IPS DF 6.9 (cell line): ENCODE measurements at regions not wholly inside any gene's neighbourhood (a gene's known extent, or its start where the extent isn't known, plus 50 kb on each side); places are given as distances from the start of the nearest gene placed in this dataset.
"Not testable (repeated sequence)": the region's sequence is repeated elsewhere in the genome, so short reads cannot be mapped to it uniquely, and the experiment has no call there.

Source experiments
- DNase-seq: peaks from one replicate; pipeline ENCODE4 v3.0.0-alpha.2; 2013; ENCODE audit warnings: low read depth, low spot score
- H3K27ac ChIP-seq: one replicate; pipeline ENCODE4 v1.5.1; 2013; ENCODE audit warnings: low read length, control low read depth
- H3K27me3 ChIP-seq: 2 replicates; pipeline ENCODE4 v1.6.1; 2013; ENCODE audit warnings: mild to moderate bottlenecking, low read length; ENCODE audit not compliant: control insufficient read depth, insufficient read depth
- H3K36me3 ChIP-seq: 2 replicates; pipeline ENCODE4 v1.6.1; 2013; ENCODE audit warnings: low read length; ENCODE audit not compliant: control insufficient read depth, insufficient read depth
- H3K4me1 ChIP-seq: 2 replicates; pipeline ENCODE4 v1.6.1; 2013; ENCODE audit warnings: low read length; ENCODE audit not compliant: control insufficient read depth, insufficient read depth
- H3K4me3 ChIP-seq: 2 replicates; pipeline ENCODE4 v1.5.1; 2013; ENCODE audit warnings: mild to moderate bottlenecking, low read length
- H3K9me3 ChIP-seq: 2 replicates; pipeline ENCODE4 v1.6.1; 2013; ENCODE audit warnings: low read length, inconsistent platforms; ENCODE audit not compliant: control insufficient read depth, insufficient read depth
- WGBS: extraction: QIAGEN DNeasy Blood & Tissue Kit; methylation state at CpG from one replicate; pipeline ENCODE4 v1.1.7; 2013; ENCODE audit warnings: mixed read lengths, missing lambda C conversion rate; ENCODE audit not compliant: insufficient read length, insufficient coverage; 5-methylcytosine and 5-hydroxymethylcytosine counted together

DNA sequence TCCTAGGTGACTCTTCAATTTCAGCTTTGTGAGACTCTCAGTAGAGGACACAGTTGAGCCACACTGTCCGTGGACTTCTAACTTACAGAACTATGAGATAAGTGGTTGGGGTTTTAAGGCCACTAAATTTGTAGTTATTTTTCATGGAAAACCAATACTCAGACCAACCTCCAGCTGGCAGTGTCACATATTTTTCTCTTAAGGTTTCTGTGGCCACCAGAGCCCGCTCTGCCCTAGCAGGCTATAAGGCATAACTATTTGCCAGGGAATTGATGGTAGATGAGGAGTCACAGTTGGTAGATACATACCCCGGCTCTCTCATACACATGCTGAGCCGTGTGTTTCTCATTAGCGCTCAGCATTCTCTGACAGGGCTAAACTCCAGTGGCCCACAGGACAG, 336.8 kb upstream of the MON1B start:
- no CpG with 5 or more reads among the region's 5 CpGs for WGBS

DNA sequence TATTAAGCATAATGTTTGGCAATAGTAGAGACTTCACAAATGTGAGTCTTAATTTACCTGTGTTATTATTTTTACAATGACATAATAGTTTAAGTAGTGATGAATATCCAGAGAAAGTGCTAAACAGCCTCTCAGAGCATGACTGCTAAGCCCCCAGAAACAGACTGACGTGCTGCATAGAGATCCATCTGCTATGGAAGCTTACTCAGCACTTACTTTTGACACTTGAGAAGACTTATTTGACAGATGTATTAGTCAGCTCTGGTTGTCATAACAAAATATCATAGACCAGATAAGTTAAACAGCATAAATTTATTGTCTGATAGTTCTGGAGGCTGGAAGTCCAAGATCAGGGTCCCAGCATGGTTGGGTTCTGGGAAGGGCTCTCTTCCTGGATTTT, 334.9 kb upstream of the MON1B start:
- no peaks in the 10 kb centered on the region for H3K36me3 ChIP-seq
- no peak for DNase-seq
- no peak overlapping the region for H3K27ac ChIP-seq
- H3K4me3 ChIP-seq: no peak overlapping the region
- WGBS: no CpG with 5 or more reads among the region's 1 CpG
- H3K27me3 ChIP-seq: no peaks in the 10 kb centered on the region
- H3K4me1 ChIP-seq: no peaks in the 10 kb centered on the region
- H3K9me3 ChIP-seq: no peaks in the 10 kb centered on the region; the same call in 1 of the 2 replicates

More for the DNA sequence above, 336.8 kb upstream of the MON1B start:
- H3K27ac ChIP-seq: no peak overlapping the region
- no peaks in the 10 kb centered on the region for H3K27me3 ChIP-seq
- no peak overlapping the region for H3K4me3 ChIP-seq
- H3K9me3 ChIP-seq: no peaks in the 10 kb centered on the region; the same call in 1 of the 2 replicates
- H3K4me1 ChIP-seq: no peaks in the 10 kb centered on the region
- DNase-seq: no peak
- no peaks in the 10 kb centered on the region for H3K36me3 ChIP-seq

DNA sequence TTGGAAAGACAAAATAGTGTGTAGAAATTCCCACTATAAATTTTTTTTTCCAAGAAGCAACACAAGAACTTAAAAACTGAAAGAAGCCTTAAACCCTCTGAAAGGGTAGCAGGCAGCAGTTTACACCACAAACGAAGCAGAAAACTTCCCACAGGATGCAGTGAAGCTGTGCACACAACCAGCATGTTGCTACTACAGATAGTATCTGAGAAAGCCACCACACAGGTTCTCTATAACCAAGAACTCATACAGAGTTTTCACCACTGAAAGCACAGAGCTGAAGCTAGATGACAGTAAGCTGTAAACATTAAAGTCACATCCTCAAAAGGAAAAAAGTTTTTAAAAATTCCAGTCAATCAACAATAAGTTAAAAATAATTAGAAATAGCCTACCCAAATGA, 333.6 kb upstream of the MON1B start:
- H3K36me3 ChIP-seq: no peaks in the 10 kb centered on the region
- H3K4me1 ChIP-seq: no peaks in the 10 kb centered on the region
- H3K27me3 ChIP-seq: no peaks in the 10 kb centered on the region
- no peaks in the 10 kb centered on the region; the same call in 1 of the 2 replicates for H3K9me3 ChIP-seq
- DNase-seq: no peak
- H3K27ac ChIP-seq: no peak overlapping the region
- no CpG with 5 or more reads among the region's 1 CpG for WGBS
- no peak overlapping the region for H3K4me3 ChIP-seq

DNA sequence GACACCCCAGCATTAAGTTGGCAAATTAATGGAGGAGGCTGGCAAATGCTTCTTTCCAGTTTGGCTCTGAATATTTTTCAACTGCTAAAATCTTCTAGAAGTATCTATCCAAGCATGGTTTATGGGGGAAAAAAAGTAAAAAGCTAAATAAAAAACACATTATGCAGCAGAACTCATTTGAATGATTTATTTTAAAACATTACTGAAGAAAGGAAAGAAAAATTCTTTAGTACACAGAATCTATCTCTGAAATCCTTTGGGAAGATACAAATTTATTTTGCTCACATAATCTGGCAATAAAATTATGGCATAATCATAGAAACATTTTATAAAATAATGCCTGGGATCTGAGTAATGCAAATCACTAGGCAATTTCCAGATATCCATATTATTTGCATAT, 328.1 kb upstream of the MON1B start:
- Histone ChIP-seq H3K4me1 (no peaks in the 10 kb centered on the region), H3K27me3 (no peaks in the 10 kb centered on the region), H3K4me3 (no peak overlapping the region), H3K9me3 (no peaks in the 10 kb centered on the region; the same call in 1 of the 2 replicates), H3K27ac (no peak overlapping the region), H3K36me3 (no peaks in the 10 kb centered on the region)
- no peak for DNase-seq

DNA sequence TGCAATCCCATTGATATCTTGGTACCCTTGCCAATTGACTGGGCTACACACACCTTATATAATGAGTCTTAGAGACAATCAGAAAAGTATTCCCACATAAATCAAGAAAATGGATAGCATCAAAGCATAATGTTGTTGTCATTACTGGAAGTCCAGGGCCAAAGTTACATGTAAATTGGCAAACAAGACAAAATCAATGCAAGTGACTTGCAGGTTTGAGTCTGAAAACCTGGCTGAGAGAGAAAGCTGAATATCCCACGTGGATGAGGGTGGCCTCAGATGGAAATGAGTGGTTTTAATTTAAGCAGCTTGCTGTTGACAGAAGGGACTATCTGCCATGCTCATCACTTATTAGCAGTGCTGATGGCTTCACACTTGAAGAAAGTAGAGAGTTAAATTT, 324.0 kb upstream of the MON1B start:
- Histone ChIP-seq H3K27me3 (no peaks in the 10 kb centered on the region), H3K9me3 (0 out of 2 replicates have a peak, but pooled peaks cover 1% of the 10 kb centered on the region), H3K4me1 (no peaks in the 10 kb centered on the region), H3K4me3 (no peak overlapping the region), H3K27ac (no peak overlapping the region), H3K36me3 (no peaks in the 10 kb centered on the region)
- no peak for DNase-seq
- WGBS: no CpG with 5 or more reads among the region's 1 CpG

DNA sequence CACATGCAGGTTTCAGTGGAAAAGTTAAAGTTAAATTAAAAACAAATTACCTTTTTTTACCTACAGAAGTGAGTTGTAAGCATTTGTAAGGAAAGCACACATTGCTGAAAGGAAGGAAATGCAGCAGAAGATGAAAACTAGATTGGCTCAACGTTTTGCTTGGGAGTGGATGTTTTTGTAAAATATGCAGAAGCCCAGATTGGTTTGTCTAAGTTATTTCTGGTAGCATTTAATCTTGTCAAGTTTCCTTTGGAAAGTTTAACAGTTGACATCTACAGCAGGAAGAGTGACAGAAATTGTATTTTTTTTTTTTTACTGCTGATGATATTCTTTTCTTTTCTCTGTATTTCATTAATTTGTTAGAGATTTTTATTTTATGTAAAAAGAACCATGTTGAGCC, 315.1 kb upstream of the MON1B start:
- H3K27me3 ChIP-seq: no peaks in the 10 kb centered on the region
- no peak overlapping the region for H3K4me3 ChIP-seq
- no peak for DNase-seq
- H3K4me1 ChIP-seq: no peaks in the 10 kb centered on the region
- no peak overlapping the region for H3K27ac ChIP-seq
- peaks cover 1% of the 10 kb centered on the region; the same call in 1 of the 2 replicates for H3K9me3 ChIP-seq
- no peaks in the 10 kb centered on the region for H3K36me3 ChIP-seq
- no CpG with 5 or more reads among the region's 1 CpG for WGBS

DNA sequence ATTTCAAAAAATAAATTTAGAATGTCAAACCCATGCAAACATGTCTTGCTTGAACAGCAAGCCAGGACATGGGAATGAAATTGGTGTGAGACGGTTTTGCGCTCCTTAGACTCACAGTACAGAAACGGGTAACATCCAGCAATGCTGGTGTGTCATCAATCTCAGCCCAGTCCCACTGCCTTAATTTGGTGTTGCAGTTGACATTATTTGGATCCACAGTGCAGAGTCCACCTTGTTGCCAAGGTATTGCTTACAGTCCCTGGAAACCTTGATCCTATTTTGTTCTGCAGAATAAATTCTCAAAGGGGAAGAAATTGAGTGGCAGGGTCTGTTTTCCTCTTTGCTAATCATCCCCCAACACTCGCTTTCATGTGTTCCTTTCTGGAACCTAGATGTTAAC, 311.6 kb upstream of the MON1B start:
- no CpG with 5 or more reads among the region's 4 CpGs for WGBS
- Histone ChIP-seq H3K4me1 (no peaks in the 10 kb centered on the region; the same call in 1 of the 2 replicates), H3K9me3 (no peaks in the 10 kb centered on the region; the same call in 1 of the 2 replicates), H3K27ac (no peak overlapping the region), H3K4me3 (no peak overlapping the region), H3K27me3 (no peaks in the 10 kb centered on the region), H3K36me3 (no peaks in the 10 kb centered on the region)
- DNase-seq: no peak

DNA sequence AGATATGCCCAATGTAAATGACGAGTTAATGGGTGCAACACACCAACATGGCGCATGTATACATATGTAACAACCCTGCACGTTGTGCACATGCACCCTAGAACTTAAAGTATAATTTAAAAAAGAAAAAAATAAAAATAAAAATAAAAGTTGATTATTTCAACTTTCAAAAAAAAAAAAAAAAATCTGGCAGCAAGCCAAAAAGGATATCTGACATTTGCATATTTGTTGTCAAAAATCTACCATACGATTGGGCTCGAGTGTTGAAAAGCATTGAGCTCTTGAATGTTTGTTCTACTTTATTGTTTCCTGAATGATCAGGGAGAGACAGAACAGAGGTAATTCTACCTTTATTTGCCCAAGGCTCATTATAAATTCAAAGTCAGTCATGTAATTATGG, 310.5 kb upstream of the MON1B start:
- not testable (repeated sequence) for H3K9me3 ChIP-seq, H3K27ac ChIP-seq, H3K27me3 ChIP-seq, H3K36me3 ChIP-seq, H3K4me3 ChIP-seq, H3K4me1 ChIP-seq, DNase-seq
- WGBS: no CpG with 5 or more reads among the region's 5 CpGs

DNA sequence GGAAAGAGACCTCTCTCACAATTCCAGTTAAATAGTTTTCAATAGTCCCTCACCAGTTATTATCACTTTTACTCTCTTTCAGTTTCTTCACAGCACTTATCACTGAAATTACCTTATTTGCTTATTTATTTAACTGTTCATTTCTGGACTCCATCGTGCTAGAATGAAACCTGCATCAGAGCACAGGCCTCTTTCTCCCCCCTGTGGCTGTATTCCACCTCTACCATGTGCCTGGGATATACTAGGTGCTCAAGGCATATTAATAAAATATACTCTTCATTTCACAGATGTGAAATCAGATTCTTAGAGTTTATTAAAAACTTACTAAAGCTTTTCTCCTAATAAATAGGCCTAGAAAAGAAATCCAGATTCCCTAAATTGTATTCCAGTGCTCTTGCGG, 308.9 kb upstream of the MON1B start:
- Histone ChIP-seq H3K27me3 (no peaks in the 10 kb centered on the region), H3K9me3 (no peaks in the 10 kb centered on the region), H3K27ac (no peak overlapping the region), H3K4me1 (no peaks in the 10 kb centered on the region; the same call in 1 of the 2 replicates), H3K36me3 (no peaks in the 10 kb centered on the region), H3K4me3 (no peak overlapping the region)
- no peak for DNase-seq
- WGBS: no CpG with 5 or more reads among the region's 2 CpGs

DNA sequence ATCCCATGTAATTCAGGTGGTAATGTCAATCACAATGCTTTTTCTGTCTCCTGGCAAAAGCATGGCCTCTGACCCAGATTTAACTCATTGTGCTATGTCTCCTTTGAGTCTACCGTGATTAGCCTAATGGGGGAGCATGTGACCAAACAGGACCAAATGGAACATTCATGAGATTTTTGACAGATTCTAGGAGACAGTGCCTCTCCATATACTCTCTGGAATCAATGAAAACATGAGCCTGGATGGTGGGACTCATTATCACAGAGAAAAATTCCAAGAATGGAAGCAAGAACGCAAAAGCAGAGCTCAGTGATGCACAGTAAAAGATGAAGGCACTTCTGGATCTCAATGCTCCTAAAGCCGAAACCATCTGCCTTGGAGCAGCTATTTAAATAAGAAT, 307.9 kb upstream of the MON1B start:
- Histone ChIP-seq H3K27ac (no peak overlapping the region), H3K4me1 (no peaks in the 10 kb centered on the region; the same call in 1 of the 2 replicates), H3K27me3 (no peaks in the 10 kb centered on the region), H3K9me3 (no peaks in the 10 kb centered on the region), H3K36me3 (no peaks in the 10 kb centered on the region), H3K4me3 (no peak overlapping the region)
- DNase-seq: no peak
- no CpG with 5 or more reads among the region's 3 CpGs for WGBS

DNA sequence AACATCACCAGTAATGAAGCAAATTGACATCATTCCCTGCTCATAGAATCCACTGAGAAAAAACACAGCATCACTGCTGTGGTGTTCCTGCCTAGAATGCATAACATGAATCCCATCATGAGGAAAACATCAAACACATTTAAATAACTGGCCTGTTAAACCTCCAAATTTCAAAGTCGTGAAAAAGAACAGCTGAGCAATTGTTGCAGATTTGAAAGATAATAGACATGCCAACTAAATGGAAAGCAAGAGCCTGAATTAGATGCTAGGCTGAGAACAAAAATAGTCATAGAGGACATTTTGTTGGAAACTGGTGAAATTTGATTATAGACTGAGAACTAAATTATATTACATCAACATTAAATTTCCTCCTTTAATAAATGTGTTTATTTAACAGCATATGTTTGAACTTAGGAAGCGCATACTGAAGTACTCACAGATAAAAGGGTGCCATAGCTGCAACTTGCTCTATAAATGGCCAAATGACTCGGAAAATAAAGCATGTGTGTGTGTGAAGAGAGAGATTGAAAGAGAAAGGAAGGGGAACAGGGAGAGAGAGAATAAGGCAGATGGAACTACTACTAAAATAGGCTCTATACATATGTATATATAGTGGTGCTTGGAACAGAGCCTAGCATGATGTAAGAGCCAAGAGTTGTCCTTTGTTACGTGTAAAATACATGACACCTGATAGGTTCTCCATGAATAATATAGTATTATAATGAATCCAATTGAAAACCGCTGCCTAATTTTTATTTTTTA, 305.0 kb upstream of the MON1B start:
- no CpG with 5 or more reads among the region's 5 CpGs for WGBS
- no peak for DNase-seq

More for the DNA sequence above, 305.0 kb upstream of the MON1B start:
- H3K27ac ChIP-seq: no peak overlapping the region
- H3K4me1 ChIP-seq: no peaks in the 10 kb centered on the region; the same call in 1 of the 2 replicates
- H3K9me3 ChIP-seq: no peaks in the 10 kb centered on the region
- H3K4me3 ChIP-seq: no peak overlapping the region
- no peaks in the 10 kb centered on the region for H3K27me3 ChIP-seq
- no peaks in the 10 kb centered on the region for H3K36me3 ChIP-seq
